GM18868 (cell line): ENCODE measurements at regions not wholly inside any gene's neighbourhood (a gene's known extent, or its start where the extent isn't known, plus 50 kb on each side); places are given as distances from the start of the nearest gene placed in this dataset.

ENCODE experiments used
- ATAC-seq: cut with Tn5 transposase; IDR thresholded peaks from one replicate; pipeline ENCODE4 v1.9.1; 2021; ENCODE audit warnings: mild to moderate bottlenecking, moderate library complexity; ENCODE audit not compliant: unreplicated experiment

- no peak for ATAC-seq
Measured at GRCh38 chr6:147752689-147753403, 244.4 kb downstream of the SAMD5 start.

- ATAC-seq, result no peak
Measured at GRCh38 chr6:147755999-147756398, 247.5 kb downstream of the SAMD5 start.

GRCh38 chr6:147756891-147757290 lies 248.4 kb downstream of the SAMD5 start:
- no peak for ATAC-seq

GRCh38 chr6:147757291-147757690 lies 248.8 kb downstream of the SAMD5 start:
- no peak for ATAC-seq

- ATAC-seq, result no peak
Measured at GRCh38 chr6:147758303-147758702, 249.8 kb downstream of the SAMD5 start.

GRCh38 chr6:147759093-147759492 lies 250.6 kb downstream of the SAMD5 start:
- ATAC-seq, result no peak

GRCh38 chr6:147759536-147759935 lies 251.0 kb downstream of the SAMD5 start:
- ATAC-seq, result no peak

GRCh38 chr6:147765541-147765940 lies 257.1 kb downstream of the SAMD5 start:
- ATAC-seq, result no peak

GRCh38 chr6:147768969-147769368 lies 260.5 kb downstream of the SAMD5 start:
- no peak for ATAC-seq

GRCh38 chr6:147769496-147770087 lies 261.1 kb downstream of the SAMD5 start:
- ATAC-seq, result no peak

- no peak for ATAC-seq
Measured at GRCh38 chr6:147770221-147770620, 261.7 kb downstream of the SAMD5 start.

- ATAC-seq, result no peak
Measured at GRCh38 chr6:147772724-147773123, 264.2 kb downstream of the SAMD5 start.

GRCh38 chr6:147774856-147775255 lies 266.4 kb downstream of the SAMD5 start:
- no peak for ATAC-seq

GRCh38 chr6:147776631-147777213 lies 268.2 kb downstream of the SAMD5 start:
- ATAC-seq, result no peak

GRCh38 chr6:147779624-147780023 lies 271.1 kb downstream of the SAMD5 start:
- no peak for ATAC-seq

- ATAC-seq, result no peak
Measured at GRCh38 chr6:147782302-147782701, 273.8 kb downstream of the SAMD5 start.

- ATAC-seq, result no peak
Measured at GRCh38 chr6:147784371-147784770, 275.9 kb downstream of the SAMD5 start.

- ATAC-seq, result no peak
Measured at GRCh38 chr6:147787417-147787816, 278.9 kb downstream of the SAMD5 start.

GRCh38 chr6:147789430-147789947 lies 281.0 kb downstream of the SAMD5 start:
- no peak for ATAC-seq

GRCh38 chr6:147793871-147794643 lies 285.6 kb downstream of the SAMD5 start:
- no peak for ATAC-seq

- no peak for ATAC-seq
Measured at GRCh38 chr6:147802459-147802858, 294.0 kb downstream of the SAMD5 start.
